Pulmonary artery endothelial cell (primary cell): ENCODE measurements at regions not wholly inside any gene's neighbourhood (a gene's known extent, or its start where the extent isn't known, plus 50 kb on each side); places are given as distances from the start of the nearest gene placed in this dataset.
"Not testable (repeated sequence)": the region's sequence is repeated elsewhere in the genome, so short reads cannot be mapped to it uniquely, and the experiment has no call there.

Experiments
- DNase-seq: peaks from one replicate; pipeline ENCODE4 v3.0.0-alpha.2; 2011; ENCODE audit warnings: low read depth, low spot score

DNA sequence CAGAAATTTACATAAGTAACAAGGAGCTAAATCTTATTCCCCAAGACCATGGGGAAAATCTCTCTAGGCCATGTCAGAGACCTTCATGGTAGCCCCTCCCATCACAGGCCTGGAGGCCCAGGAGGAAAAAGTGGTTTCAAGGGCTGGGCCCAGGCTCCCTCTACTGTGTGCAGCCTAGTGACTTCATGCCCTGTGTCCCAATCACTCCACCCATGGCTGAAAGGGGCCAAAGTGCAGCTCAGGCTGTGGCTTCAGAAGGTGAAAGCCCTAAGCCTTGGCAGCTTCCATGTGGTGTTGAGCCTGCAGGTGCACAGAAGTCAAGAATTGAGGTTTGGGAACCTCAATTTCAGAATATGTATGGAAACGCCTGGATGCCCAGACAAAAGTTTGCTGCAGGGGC is 1612.7 kb upstream of the SLC39A10 start:
- no peak for DNase-seq

DNA sequence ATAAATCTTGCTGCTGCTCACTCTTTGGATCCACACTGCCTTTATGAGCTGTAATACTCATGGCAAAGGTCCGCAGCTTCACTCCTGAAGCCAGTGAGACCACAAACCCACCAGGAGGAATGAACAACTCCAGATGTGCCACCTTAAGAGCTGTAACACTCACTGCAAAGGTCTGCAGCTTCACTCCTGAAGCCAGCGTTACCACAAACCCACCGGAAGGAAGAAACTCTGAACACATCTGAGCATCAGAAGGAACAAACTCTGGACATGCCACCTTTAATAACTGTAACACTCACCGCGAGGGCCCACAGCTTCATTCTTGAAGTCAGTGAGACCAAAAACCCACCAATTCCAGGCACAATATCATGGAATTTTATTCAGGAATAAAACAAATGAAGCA is 1635.9 kb upstream of the SLC39A10 start:
- DNase-seq = not testable (repeated sequence)

DNA sequence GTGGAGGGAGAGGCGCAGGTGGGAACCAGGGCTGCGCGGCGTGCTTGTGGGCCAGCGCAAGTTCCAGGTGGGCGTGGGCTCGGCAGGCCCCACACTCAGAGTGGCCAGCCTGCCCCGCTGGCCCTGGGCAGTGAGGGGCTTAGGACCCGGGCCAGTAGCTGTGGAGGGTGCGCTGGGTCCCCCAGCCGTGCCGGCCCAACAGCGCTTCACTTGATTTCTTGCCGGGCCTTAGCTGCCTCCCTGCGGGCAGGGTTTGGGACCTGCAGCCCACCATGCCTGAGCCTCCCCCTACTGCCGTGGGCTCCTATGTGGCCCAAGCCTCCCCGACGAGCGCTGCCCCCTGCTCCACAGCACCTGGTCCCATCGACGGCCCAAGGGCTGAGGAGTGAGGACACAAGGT is 1636.9 kb upstream of the SLC39A10 start:
- no peak for DNase-seq

DNA sequence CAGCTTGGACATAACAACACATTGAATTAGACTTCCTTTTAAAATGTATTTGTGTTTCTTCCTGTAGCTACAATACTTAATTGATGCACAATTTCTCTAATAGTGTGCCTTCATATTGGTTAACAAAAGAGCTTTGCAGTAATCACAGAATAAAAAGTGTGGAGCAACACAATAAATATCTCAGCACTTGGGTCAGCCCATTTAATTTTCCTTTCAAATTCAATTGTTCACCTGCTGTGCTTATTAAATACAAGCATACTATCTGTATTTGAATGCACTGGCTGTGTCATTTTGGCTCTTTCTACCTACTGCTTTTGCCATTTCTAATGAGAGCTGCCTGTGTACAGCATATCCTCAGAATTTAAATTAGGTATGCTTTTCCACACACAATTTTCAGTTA is 1641.3 kb upstream of the SLC39A10 start:
- no peak for DNase-seq

DNA sequence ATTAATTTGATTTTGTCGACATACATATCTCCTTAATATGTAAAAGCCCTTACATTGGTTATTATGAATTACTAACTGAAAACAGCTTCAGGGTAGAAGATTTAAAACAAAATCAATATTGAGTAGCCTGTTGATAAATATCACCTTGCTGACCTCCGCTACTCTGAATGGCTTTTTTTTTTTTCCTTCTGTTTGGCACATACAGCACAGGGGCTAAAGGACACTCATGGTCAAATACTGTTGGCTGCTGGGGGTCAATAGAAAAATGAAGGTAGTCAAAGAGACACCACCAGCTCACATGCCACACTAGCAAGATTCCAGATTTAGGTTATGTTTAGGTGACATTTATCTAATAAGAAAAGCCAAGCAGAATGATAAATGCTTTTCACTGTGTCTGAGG is 1642.4 kb upstream of the SLC39A10 start:
- DNase-seq = no peak

DNA sequence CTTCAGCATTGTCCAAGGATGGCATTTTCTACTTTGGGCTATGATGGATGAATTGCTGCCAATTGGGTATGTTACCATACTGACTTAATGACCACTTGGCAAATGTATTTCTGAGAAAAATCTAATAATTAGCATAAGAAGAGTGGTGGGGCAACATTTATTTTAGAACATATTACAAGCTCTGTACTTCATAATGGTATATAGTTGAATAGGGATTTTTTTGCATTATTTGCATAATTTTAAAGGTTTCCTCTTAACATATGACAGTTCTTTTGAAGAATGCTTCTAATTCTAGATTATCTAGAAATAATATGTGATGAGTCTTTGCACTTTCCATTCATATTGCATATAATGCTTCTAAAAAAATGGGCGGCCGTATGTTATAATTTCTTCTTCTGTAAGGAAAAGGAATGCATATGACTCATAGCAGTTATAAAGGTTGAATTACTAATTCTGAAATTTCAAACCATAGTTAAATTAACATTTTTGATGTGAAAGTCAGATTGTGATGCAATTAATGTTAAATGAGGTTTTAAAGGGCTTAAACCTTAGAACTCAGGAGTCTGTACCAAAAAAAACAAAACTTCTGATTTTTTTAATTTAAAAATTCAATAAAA is 1652.3 kb upstream of the SLC39A10 start:
- no peak for DNase-seq

DNA sequence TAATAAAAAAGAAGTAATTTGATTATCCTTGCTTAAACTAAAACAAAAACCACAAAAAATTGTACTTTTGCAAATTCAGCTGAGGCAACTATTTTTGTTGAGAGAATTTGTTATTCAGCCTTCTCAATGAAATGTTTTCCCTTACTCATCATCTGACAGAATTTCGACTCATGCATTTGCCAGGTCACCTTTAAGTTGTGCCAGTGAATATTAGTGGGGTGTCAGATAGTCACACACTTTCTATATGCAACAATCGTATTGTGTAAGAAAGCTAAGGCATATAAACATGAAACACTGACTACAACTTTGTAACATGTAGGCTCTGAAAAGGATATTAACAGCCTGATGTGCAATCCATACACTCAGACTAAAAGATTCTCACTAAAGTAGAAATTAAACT is 1653.1 kb upstream of the SLC39A10 start:
- no peak for DNase-seq

DNA sequence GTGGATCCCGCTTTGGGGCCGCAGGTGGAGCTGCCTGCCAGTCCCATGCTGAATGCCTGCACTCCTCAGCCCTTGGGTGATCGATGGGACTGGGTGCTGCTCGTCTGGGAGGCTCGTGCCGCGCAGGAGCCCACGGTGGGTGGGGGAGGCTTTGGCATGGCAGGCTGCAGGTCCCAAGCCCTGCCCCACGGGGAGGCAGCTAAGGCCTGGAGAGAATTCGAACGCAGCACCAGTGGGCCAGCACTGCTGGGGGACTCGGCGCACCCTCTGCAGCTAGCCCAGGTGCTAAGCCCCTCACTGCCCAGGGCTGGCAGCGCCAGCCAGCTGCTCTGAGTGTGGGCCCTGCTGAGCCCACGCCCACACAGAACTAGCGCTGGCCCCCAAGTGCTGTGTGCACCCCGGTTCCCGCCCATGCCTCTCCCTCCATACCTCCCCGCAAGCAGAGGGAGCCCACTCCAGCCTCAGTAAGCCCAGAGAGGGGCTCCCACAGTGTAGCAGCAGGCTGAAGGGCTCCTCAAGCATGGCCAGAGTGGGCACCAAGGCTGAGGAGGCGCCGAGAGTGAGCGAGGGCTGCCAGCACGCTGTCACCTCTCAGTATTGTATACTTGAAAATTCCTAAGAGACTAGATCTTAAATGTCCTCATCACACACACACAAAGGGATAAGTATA is 1654.2 kb upstream of the SLC39A10 start:
- DNase-seq = no peak

DNA sequence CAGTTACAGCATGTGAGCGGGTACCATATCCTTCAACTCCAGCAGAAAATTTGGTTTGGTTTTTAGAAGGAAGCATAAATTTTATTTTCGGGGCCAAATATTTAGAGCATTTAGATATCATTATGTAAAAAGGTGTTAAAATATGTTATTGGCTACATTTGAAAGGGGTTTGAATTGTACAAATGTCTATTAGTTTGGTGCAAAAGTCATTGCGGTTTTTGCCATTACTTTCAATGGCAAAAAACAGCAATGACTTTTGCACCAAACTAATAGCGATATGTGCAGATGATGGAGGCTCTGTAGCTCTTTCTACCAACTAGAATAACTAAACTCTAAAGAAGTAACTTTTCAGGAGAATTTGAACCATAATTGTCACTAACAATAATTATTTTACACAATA is 1666.2 kb upstream of the SLC39A10 start:
- no peak for DNase-seq

DNA sequence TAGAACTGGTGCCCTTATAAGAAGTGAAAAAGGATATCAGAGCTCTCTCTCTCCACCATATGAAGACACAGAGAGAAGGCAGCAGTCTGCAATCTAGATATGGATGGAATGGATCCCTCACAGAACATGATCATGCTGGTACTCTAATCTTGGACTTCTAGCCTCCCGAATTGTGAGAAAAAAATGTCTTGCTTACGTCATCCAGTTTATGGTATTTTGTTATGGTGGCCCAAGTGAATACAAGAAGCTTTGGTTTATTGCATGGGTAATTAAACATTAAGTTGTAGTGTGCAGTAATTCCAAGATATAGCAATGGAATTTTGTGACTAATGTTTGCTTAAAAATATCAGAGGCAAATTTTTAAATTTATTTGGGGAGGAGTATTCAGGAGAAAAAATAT is 1667.4 kb upstream of the SLC39A10 start:
- DNase-seq = no peak

DNA sequence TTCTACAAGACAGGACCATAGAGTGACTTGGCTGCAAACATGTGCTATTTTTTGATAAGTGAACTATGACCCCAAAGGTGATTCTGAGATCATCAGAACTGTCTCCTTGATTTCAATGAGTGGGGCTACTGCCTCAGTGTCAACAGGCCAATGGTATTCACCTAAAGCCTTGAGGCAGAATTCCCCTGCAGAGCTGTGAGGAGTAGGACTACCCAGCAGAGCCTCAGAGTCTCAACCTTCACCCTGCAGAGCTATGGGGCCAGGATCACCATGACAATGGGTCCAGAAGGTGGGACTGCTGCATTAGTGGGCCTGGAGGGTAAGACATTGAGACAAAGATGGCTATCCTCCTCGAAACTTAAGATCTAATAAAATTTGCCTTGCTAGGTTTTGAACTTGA is 1668.2 kb upstream of the SLC39A10 start:
- DNase-seq = no peak

DNA sequence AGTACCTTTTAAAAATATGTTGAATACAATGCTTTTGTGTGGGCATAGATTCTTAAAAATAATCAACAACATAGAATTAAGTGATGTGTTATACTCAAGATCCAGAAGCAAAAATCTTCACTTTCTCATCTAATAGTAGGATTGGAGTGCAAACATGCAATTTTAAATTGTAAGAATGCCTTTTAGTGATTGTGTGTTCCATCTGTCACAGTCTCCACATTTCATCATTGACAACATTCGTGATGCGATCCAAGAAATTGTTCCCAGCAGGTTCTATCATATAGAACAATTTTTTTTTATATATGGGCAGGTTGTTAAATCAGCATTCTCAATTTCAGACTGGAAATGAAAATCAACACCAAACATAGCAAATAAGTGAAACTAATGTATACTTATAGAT is 1671.8 kb upstream of the SLC39A10 start:
- DNase-seq = no peak

DNA sequence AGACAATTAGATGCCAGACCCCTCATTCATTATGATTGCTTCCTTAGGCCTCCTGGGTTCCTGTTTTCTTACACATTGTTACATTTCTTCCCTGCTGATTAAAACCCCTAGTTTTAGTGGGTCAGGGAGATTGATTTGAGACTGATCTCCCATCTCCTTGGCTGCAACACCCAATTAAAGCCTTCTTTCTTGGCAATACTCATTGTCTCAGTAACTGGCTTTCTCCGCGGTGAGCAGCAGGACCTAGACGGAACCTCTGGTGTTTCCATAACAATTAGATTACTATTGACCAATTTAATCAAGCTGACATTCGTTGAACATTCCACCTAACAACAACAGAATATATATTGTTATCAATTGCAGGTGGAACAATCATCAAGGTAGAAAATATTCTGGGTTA is 1676.4 kb upstream of the SLC39A10 start:
- no peak for DNase-seq

DNA sequence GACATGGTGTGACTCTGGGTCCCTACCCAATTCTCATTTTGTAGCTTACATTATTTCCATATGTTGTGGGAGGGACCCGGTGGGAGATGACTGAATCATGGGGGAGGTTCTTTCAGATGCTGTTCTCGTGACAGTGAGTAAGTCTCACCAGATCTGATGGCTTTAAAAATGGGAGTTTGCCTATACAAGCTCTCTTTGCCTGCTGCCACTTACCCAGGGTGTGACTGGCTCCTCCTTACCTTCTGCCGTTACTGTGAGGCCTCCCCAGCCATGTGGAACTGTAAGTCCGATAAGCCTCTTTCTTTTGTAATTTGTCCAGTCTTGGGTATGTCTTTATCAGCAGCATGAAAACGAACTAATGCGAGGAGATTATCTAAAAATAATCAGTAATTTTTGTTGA is 1683.2 kb upstream of the SLC39A10 start:
- DNase-seq = no peak

DNA sequence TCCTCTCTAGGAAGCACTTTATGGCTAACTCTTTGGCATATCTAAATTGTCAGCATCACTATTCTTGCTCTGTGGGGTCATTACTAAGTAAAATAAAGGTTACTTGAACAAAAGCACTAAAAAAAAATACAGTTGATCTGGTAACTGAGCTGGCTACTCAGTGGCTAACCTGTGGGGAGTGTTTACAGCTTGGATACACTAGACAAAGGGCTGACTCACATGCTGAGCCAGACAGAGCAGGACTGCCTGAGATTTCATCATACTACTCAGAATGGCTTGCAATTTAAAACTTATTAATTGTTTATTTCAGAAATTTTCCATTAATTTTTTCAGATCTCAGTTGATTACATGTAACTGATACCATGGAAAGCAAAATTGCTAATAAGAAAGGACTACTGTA is 1690.4 kb upstream of the SLC39A10 start:
- DNase-seq = no peak

DNA sequence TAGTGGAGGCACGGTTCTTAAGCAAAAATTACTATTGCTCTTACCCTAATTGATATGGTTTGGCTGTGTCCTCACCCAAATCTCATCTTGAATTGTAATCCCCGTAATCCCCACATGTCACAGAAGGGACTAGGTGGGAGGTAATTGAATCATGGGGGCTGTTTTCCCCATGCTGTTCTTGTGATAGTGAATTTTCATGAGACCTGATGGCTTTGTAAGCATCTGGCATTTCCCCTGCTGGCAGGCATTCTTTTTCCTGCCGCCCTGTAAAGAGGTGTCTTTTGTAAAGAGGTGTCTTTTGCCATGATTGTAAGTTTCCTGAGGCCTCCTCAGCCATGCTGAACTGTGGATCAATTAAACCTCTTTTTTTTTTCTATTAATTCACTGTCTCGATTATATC is 1691.8 kb upstream of the SLC39A10 start:
- DNase-seq = no peak

DNA sequence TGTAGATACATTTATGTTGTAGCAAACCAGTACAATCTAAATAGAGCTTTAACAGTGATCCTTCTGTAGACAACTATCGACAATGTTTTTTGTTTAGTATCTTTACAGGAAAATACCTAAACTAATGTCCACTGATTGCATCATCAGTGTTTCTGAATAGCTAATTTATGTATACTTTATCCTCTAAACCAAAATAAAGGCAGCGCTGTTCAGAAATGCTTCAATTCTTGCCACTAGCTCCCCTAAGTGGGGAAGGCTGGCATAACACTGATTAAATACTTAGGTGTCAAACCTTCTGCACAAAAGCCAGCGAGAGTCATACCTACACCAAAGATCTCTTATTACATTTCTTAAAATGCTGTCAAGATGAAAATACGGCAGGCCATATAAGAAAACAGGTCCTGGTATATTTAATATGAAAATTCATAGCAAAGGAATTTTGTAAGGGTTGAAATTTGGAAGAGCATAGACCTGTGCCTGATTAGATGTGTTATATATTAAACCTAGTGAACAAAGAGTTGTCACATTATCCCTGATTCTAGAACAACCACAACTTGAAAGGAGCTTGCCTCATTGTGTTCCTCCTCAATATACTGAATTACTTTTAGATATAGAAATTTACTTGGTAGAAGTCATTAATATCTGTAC is 1693.4 kb upstream of the SLC39A10 start:
- no peak for DNase-seq

DNA sequence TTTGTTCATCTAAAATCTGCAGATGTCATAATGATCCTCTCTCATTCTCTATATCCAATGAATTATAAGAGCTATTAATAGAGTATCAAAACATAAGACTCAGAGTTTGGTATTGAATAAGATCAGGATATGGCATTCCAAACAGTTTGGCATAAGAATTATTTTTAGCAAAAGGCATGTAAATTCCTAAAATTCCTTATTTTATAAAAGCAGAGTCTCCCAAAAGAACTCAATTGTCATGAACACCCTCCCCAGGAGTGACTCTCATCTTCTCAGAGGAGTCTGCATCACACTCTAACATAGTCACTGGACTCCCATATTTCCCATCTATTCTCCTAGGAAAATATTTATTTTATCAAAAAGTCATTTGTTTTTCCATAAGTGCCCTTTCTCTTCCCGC is 1710.2 kb upstream of the SLC39A10 start:
- DNase-seq = no peak

DNA sequence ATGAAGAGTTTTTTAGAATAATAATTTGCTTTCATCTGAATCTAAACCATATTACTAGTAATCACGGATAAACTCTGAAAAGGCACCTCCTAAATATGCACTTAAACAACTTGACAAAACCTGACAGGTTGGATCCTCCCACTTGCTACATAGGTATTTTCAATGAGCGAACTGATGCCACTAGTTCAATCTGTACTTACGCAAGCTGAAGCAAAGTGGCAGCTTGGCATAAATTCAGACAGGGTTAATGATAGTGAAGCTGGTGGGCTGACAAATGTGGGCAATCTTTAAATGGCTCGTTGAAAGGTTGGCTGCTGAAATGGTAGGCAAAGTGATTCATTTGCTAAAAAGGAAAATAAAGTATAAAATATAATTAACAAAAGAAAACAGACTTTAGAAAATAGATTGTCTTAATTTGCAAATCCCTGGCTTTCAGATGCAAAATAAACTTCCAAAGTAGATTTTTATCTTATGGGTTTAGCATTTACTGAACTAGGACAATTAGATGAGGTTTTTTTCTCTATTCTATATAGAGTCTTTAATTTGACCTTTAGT is 1713.5 kb upstream of the SLC39A10 start:
- no peak for DNase-seq

DNA sequence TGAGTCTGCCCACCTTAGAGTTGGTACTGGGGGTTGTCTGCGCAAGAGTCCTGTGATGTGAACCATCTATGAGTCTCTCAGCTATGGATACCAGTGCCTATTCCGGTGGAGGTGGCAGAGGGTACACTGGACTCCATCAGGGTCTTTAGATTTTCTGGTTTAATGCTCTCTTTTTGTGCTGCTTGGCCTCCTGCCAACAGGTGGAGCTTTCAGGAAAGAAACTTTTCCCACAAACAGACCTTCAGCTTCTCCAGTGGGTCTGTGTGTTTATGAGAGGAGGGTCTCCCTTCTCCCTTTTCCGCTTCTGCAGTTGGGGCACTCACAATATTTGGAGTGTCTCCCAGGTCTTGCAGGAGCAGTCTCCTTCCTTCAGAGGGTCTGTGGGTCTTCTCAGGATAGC is 1721.9 kb upstream of the SLC39A10 start:
- no peak for DNase-seq

DNA sequence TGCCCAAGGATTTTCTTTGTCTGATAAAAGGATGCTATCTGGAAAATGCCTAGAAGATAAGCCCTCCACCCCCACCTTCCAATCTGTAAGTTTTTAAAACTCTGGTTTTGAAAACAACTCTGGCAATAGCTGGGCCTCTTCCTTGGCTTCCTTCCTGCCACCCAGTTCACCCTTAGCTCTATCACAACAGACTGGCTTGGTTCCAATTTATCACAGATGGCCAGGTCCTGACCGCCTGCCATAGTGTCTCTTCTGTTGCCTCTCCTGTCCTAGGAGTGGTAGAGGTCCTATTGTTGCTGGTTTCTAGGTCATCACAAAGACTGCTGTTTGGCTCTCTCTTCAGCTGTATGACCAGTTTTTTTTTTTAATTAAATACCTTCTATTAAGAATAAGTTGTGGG is 1727.9 kb upstream of the SLC39A10 start:
- no peak for DNase-seq

DNA sequence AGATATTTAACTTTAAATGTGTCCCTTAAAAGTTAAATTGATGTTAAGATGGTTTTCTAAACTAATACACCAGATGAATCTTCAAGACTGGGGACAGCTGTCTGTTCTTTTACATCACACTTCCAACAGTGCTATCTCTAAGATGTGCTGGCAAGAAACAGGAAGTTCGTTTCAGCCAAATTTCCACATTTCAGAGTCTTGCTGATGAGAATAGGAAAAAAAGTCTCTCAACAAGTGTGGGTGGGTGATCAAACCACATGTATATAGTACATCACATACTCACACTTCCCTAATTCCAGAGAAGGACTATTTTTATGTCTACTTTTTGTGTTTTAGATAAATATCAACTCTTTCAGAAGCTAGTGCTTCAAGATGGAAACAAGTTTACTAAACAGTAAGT is 1712.8 kb upstream of the TMEFF2 start:
- DNase-seq = no peak

DNA sequence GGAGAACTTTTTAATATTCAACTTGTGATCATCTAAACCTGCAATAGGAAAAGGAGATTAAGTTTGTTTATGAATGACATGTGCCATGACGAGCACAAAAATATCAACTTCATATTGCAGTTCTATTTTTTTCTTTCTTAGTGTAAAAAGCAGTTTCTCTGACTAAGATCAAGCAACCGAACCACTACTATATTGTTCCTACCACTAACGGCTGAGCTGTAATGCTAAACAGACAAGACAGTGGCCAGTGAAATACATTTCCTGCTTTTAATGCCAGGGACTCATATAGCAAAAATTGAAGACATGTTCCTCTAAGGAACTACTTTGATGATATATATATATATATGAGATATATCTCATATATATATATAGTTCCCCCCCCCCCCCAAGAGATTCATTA is 1705.6 kb upstream of the TMEFF2 start:
- no peak for DNase-seq
